H1 (cell line): ENCODE measurements at regions not wholly inside any gene's neighbourhood (a gene's known extent, or its start where the extent isn't known, plus 50 kb on each side); places are given as distances from the start of the nearest gene placed in this dataset.
A peak's percentile ranks its signal among the peaks of the same experiment; 100 is the strongest.

Experiments used
- CTCF ChIA-PET: fragments of 300-600 bp; sonication (Branson Sonifier 250); formaldehyde crosslinking; loops from one replicate; lab custom pipeline; 2021; ENCODE audit not compliant: partially characterized antibody; lab: Charles Lee
- POLR2A ChIA-PET: fragments of 300-600 bp; sonication (Branson Sonifier 250); formaldehyde crosslinking; loops from one replicate; lab custom pipeline; 2021; ENCODE audit warnings: inconsistent platforms; ENCODE audit not compliant: partially characterized antibody; lab: Charles Lee
- DNase-seq, 2 experiments: peaks; one replicate each; pipeline versions ENCODE4 v3.0.0 to v3.0.0-alpha.2; 2010 to 2022; ENCODE audit warnings: low spot score in 2 of 2, low read depth in 1 of 2, mixed read lengths in 1 of 2
- FAIRE-seq: peaks from 2 replicates; lab custom pipeline; 2011; peaks lifted over from hg19 to GRCh38; lab: Jason Lieb, UNC
- H2AFZ ChIP-seq: 2 replicates; pipeline ENCODE4 v1.8.1; 2012; ENCODE audit warnings: low read length, inconsistent platforms
- H2AK5ac ChIP-seq: 2 replicates; pipeline ENCODE4 v1.6.1; 2013; ENCODE audit warnings: low read depth, low read length
- H2BK120ac ChIP-seq: replicated peaks from 2 replicates; pipeline ENCODE3; 2013; ENCODE audit warnings: low read depth, low read length, inconsistent platforms
- H2BK12ac ChIP-seq: 2 replicates; pipeline ENCODE4 v1.6.1; 2013; ENCODE audit warnings: low read depth, low read length
- H2BK15ac ChIP-seq: 2 replicates; pipeline ENCODE4 v1.6.1; 2013; ENCODE audit warnings: low read length
- H2BK20ac ChIP-seq: 2 replicates; pipeline ENCODE4 v1.6.1; 2013; ENCODE audit warnings: low read length
- H2BK5ac ChIP-seq: 2 replicates; pipeline ENCODE4 v1.6.1; 2013; ENCODE audit warnings: low read depth, low read length
- H3K14ac ChIP-seq: 2 replicates; pipeline ENCODE4 v1.6.1; 2013; ENCODE audit warnings: inconsistent platforms; ENCODE audit not compliant: insufficient read length
- H3K18ac ChIP-seq: 2 replicates; pipeline ENCODE4 v1.6.1; 2013; ENCODE audit warnings: low read length; ENCODE audit errors: extremely low read depth
- H3K23ac ChIP-seq: 2 replicates; pipeline ENCODE4 v1.6.1; 2013; ENCODE audit warnings: inconsistent platforms; ENCODE audit not compliant: insufficient read length
- H3K23me2 ChIP-seq: 2 replicates; pipeline ENCODE4 v1.6.1; 2013; ENCODE audit warnings: low read depth, low read length
- H3K27ac ChIP-seq: 2 replicates; pipeline ENCODE4 v1.6.1; 2011; ENCODE audit warnings: low read depth, low read length, inconsistent platforms
- H3K27me3 ChIP-seq, 4 experiments: replicated peaks in 1 of 4; 1 replicate in 1 of 4; 2 replicates in 3 of 4; pipeline versions ENCODE4 v1.6.1 to v1.8.1; 2011 to 2013; ENCODE audit warnings: low read length in 3 of 4, mild to moderate bottlenecking in 3 of 4, inconsistent platforms in 2 of 4, mixed read lengths in 2 of 4, moderate library complexity in 1 of 4; ENCODE audit not compliant: control insufficient read depth in 3 of 4, insufficient read depth in 3 of 4; ENCODE audit errors: extremely low read depth in 1 of 4
- H3K36me3 ChIP-seq, 4 experiments: 2 replicates each; pipeline versions ENCODE4 v1.6.1 to v1.8.1; 2011 to 2013; ENCODE audit warnings: mild to moderate bottlenecking in 4 of 4, low read length in 3 of 4, moderate library complexity in 2 of 4, control low read depth in 1 of 4, inconsistent platforms in 1 of 4; ENCODE audit not compliant: insufficient read depth in 4 of 4, control insufficient read depth in 2 of 4
- H3K4ac ChIP-seq: replicated peaks from 2 replicates; pipeline ENCODE3; 2013; ENCODE audit warnings: low read length, low read depth, mixed read lengths, inconsistent platforms; ENCODE audit not compliant: insufficient read length
- H3K4me1 ChIP-seq, 4 experiments: replicated peaks in 1 of 4; 1 replicate in 1 of 4; 2 replicates in 3 of 4; pipeline versions ENCODE4 v1.6.1 to v1.8.1; 2011 to 2013; ENCODE audit warnings: low read length in 3 of 4, inconsistent platforms in 2 of 4, mixed read lengths in 1 of 4; ENCODE audit not compliant: insufficient read depth in 4 of 4, control insufficient read depth in 3 of 4
- H3K4me2 ChIP-seq, 2 experiments: 2 replicates each; pipeline versions ENCODE4 v1.6.1 to v1.8.1; 2011 to 2013; ENCODE audit warnings: low read depth in 2 of 2, low read length in 2 of 2, control low read depth in 1 of 2, inconsistent platforms in 1 of 2, mild to moderate bottlenecking in 1 of 2; ENCODE audit not compliant: insufficient read depth in 1 of 2
- H3K4me3 ChIP-seq, 4 experiments: fragments of 200-600, 300-600 bp in 1 of 4; sonication (generic), shearing (Covaris generic), sonication (Bioruptor Twin) in 1 of 4; 2 replicates each; pipeline versions ENCODE4 v1.5.1 to v1.8.1; 2011 to 2016; ENCODE audit warnings: low read length in 4 of 4, low read depth in 3 of 4, control low read depth in 2 of 4, inconsistent platforms in 2 of 4, mild to moderate bottlenecking in 2 of 4, mixed read lengths in 1 of 4, moderate library complexity in 1 of 4; ENCODE audit not compliant: insufficient read depth in 2 of 4; ENCODE audit errors: extremely low read depth in 1 of 4
- H3K56ac ChIP-seq: replicated peaks from 2 replicates; pipeline ENCODE3; 2013; ENCODE audit warnings: low read depth, mild to moderate bottlenecking, mixed read lengths, low read length, inconsistent platforms; ENCODE audit not compliant: insufficient read length
- H3K79me1 ChIP-seq: 2 replicates; pipeline ENCODE4 v1.6.1; 2013; ENCODE audit warnings: low read depth, low read length, control low read depth
- H3K79me2 ChIP-seq, 2 experiments: 2 replicates each; pipeline versions ENCODE4 v1.6.1 to v1.8.1; 2012 to 2013; ENCODE audit warnings: low read length in 2 of 2, mild to moderate bottlenecking in 2 of 2, inconsistent platforms in 1 of 2; ENCODE audit not compliant: insufficient read depth in 2 of 2, control insufficient read depth in 1 of 2
- H3K9ac ChIP-seq, 4 experiments: replicated peaks in 1 of 4; 1 replicate in 1 of 4; 2 replicates in 3 of 4; pipeline versions ENCODE4 v1.6.1 to v1.8.1; 2011 to 2013; ENCODE audit warnings: low read depth in 3 of 4, low read length in 3 of 4, control low read depth in 2 of 4, mild to moderate bottlenecking in 2 of 4, moderate library complexity in 2 of 4, inconsistent platforms in 1 of 4; ENCODE audit errors: extremely low read depth in 1 of 4
- H3K9me3 ChIP-seq, 2 experiments: 2 replicates each; pipeline versions ENCODE4 v1.6.1 to v1.8.1; 2012 to 2013; ENCODE audit warnings: mild to moderate bottlenecking in 2 of 2, moderate library complexity in 2 of 2, control low read depth in 1 of 2, inconsistent platforms in 1 of 2, low read depth in 1 of 2, low read length in 1 of 2, mixed read lengths in 1 of 2; ENCODE audit not compliant: insufficient read depth in 2 of 2
- H4K20me1 ChIP-seq, 2 experiments: replicated peaks in 1 of 2; 2 replicates each; pipeline versions ENCODE3 to v1.8.1; 2011 to 2013; ENCODE audit warnings: inconsistent platforms in 2 of 2, low read length in 2 of 2, mild to moderate bottlenecking in 1 of 2; ENCODE audit not compliant: insufficient read depth in 2 of 2, control insufficient read depth in 1 of 2
- H4K5ac ChIP-seq: 2 replicates; pipeline ENCODE4 v1.6.1; 2013; ENCODE audit warnings: low read length, low read depth, mixed read lengths, inconsistent platforms; ENCODE audit not compliant: insufficient read length
- H4K8ac ChIP-seq: 2 replicates; pipeline ENCODE4 v1.8.0; 2013; ENCODE audit warnings: mild to moderate bottlenecking, moderate library complexity, low read length, inconsistent platforms; ENCODE audit not compliant: insufficient read depth; ENCODE audit errors: extremely low read depth
- H4K91ac ChIP-seq: replicated peaks from 2 replicates; pipeline ENCODE3; 2013; ENCODE audit warnings: low read length, mixed read lengths, inconsistent platforms; ENCODE audit not compliant: insufficient read length
- CHD2 ChIP-seq: IDR thresholded peaks from 2 replicates; pipeline ENCODE4 v1.6.1; 2012; ENCODE audit warnings: low read length, improper control_type of control experiment
- RAD21 ChIP-seq, 2 experiments: IDR thresholded peaks in 1 of 2; conservative IDR thresholded peaks in 1 of 2; 2 replicates each; pipeline ENCODE4 v1.6.1; 2011; ENCODE audit warnings: low read depth in 2 of 2, low read length in 2 of 2, improper control_type of control experiment in 1 of 2, inconsistent platforms in 1 of 2, mild to moderate bottlenecking in 1 of 2, moderate library complexity in 1 of 2
- WGBS, 2 experiments: shearing (Covaris generic) in 1 of 2; methylation state at CpG; one replicate each; pipeline versions ENCODE4 v1.1.6 to v1.1.7; 2013 to 2015; ENCODE audit warnings: low lambda C conversion rate in 2 of 2, mixed read lengths in 2 of 2, inconsistent platforms in 1 of 2, low coverage in 1 of 2, missing lambda C conversion rate in 1 of 2; ENCODE audit not compliant: insufficient replicate concordance in 2 of 2, insufficient coverage in 1 of 2, insufficient read length in 1 of 2; ENCODE audit errors: extremely low coverage in 1 of 2, missing lambda C conversion rate in 1 of 2; 5-methylcytosine and 5-hydroxymethylcytosine counted together

- H3K9ac ChIP-seq = no peak overlapping the region
- H3K4ac ChIP-seq = no peak overlapping the region
- H2BK12ac ChIP-seq = no peak overlapping the region
- 80% methylated on average over 4 of the region's 4 CpGs; no CpG with 5 or more reads in 1 of the 2 experiments for WGBS, 2 experiments
- H2BK120ac ChIP-seq = no peak overlapping the region
- H2AFZ ChIP-seq = no peak overlapping the region
- no peaks in the 10 kb centered on the region for H4K20me1 ChIP-seq
- ChIA-PET CTCF (interaction anchor here (0.6 to 2.7 kb wide), 19 partner anchors 9 to 603 kb away, joined by 3 to 9 read pairs (median 3); no protein-coding TSS in a partner anchor), POLR2A (no interaction called here)
- H3K36me3 ChIP-seq = no peaks in the 10 kb centered on the region
- H3K4me3 ChIP-seq = no peak overlapping the region
- H2BK15ac ChIP-seq = no peak overlapping the region
- FAIRE-seq (no peak), DNase-seq (no peak)
- no peaks in the 10 kb centered on the region; a peak in 1 of 7 replicates for H3K27me3 ChIP-seq
- no peaks in the 10 kb centered on the region for H3K79me1 ChIP-seq
- no peak overlapping the region for H3K4me2 ChIP-seq
- no peak overlapping the region for H2BK5ac ChIP-seq
- no peak overlapping the region for H4K8ac ChIP-seq
- H3K23me2 ChIP-seq = no peaks in the 10 kb centered on the region
- no peak overlapping the region for H3K18ac ChIP-seq
- no peak overlapping the region for H3K14ac ChIP-seq
- H3K56ac ChIP-seq = no peak overlapping the region
- no peak overlapping the region for H2AK5ac ChIP-seq
- peaks cover 11 to 12% of the 10 kb centered on the region in 2 experiments for H3K9me3 ChIP-seq
- H4K91ac ChIP-seq = no peak overlapping the region
- H4K5ac ChIP-seq = no peak overlapping the region
- H3K79me2 ChIP-seq = no peaks in the 10 kb centered on the region
- H3K27ac ChIP-seq = no peak overlapping the region
- no peak overlapping the region for H2BK20ac ChIP-seq
- H3K4me1 ChIP-seq = no peaks in the 10 kb centered on the region
- no peak overlapping the region for H3K23ac ChIP-seq
- TF ChIP-seq CHD2 (no peak), RAD21 (IDR thresholded peaks at IDR 0.05 in 1 of 2, conservative IDR thresholded peaks at IDR 0.05 in 1 of 2; ENCODE audit: low read depth in 2 of 2, low read length in 2 of 2) (peak; percentile 17 to 37; a peak in 2 of 4 replicates)
Observed at GRCh38 chr11:131070365-131070764, 154.1 kb upstream of the SNX19 start.
